ENCODE measurements at regions not wholly inside any gene's neighbourhood (a gene's known extent, or its start where the extent isn't known, plus 50 kb on each side); places are given as distances from the start of the nearest gene placed in this dataset.

DNA sequence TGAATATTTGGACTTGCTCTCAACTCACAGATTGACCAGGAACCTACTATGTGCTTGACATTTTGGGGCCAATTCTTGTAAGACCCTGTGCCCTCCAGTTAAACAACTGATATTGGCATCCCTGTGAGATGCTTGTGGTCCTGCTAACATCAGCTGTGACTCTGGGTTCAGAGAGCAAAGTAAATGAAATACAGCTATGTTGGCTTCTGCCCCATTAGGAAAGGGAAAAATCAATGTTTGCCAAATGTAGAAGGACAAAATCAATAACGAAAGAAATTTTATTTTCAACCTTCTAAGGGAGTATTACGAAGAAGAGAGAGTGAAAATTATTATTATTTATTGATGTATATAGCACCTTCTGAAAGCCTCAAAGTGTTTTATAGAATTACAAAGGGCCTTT, 266.9 kb upstream of the ARID1B start:
- H3K4me3 ChIP-seq (ENCODE audit: low read depth, low read length), result no peak overlapping the region
- no peak for DNase-seq (ENCODE audit: low read depth)
- TF ChIP-seq, protein P1, sequence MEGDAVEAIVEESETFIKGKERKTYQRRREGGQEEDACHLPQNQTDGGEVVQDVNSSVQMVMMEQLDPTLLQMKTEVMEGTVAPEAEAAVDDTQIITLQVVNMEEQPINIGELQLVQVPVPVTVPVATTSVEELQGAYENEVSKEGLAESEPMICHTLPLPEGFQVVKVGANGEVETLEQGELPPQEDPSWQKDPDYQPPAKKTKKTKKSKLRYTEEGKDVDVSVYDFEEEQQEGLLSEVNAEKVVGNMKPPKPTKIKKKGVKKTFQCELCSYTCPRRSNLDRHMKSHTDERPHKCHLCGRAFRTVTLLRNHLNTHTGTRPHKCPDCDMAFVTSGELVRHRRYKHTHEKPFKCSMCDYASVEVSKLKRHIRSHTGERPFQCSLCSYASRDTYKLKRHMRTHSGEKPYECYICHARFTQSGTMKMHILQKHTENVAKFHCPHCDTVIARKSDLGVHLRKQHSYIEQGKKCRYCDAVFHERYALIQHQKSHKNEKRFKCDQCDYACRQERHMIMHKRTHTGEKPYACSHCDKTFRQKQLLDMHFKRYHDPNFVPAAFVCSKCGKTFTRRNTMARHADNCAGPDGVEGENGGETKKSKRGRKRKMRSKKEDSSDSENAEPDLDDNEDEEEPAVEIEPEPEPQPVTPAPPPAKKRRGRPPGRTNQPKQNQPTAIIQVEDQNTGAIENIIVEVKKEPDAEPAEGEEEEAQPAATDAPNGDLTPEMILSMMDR (IDR thresholded peaks at IDR 0.05; ENCODE audit: insufficient read depth, low read depth, low read length, missing control alignments), result no peak

DNA sequence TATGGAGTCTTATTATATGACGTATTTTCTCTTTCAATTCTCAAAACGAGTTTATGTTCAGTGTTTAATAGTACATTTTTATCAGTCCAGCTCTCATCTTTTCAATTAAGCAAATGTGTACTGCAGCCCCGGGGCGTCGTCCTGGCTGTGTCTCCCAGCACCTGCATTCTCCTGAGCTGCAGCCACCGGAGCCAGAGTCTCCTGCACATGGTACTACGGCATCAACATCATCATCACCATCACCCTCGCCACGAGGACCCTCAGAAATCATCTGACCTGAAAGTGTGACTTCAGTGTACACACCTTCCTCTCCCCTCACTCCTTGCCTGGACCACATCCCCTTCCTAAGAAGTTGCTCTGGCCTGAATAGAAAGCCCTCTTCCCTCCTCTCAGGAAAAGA, 267.7 kb upstream of the ARID1B start:
- TF ChIP-seq, protein P1 (IDR thresholded peaks at IDR 0.05; ENCODE audit: insufficient read depth, low read depth, low read length, missing control alignments), result no peak
- DNase-seq (ENCODE audit: low read depth), result no peak
- no peak overlapping the region for H3K4me3 ChIP-seq (ENCODE audit: low read depth, low read length)

DNA sequence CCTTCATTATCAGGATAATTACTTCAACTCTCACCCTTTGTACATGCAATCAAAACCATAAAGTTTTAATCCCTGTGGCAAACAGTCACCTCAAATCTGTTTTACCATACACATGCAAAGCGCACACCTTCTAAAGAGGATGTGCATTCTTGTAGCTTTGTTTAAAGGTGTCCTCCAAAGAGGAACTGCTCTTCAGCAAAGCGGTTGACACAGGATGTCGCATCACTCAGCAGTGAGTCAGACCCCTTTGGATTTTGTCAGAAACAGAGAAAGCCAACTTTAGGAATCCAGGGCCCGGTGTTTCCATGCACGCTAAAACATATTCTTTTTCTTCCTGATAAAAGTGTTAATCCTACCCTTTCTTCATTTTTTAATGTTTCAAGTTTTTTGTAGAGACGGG, 268.3 kb upstream of the ARID1B start:
- H3K4me3 ChIP-seq (ENCODE audit: low read depth, low read length), result no peak overlapping the region
- TF ChIP-seq, protein P1 (IDR thresholded peaks at IDR 0.05; ENCODE audit: insufficient read depth, low read depth, low read length, missing control alignments), result no peak
- peak; percentile 7 for DNase-seq (ENCODE audit: low read depth)

DNA sequence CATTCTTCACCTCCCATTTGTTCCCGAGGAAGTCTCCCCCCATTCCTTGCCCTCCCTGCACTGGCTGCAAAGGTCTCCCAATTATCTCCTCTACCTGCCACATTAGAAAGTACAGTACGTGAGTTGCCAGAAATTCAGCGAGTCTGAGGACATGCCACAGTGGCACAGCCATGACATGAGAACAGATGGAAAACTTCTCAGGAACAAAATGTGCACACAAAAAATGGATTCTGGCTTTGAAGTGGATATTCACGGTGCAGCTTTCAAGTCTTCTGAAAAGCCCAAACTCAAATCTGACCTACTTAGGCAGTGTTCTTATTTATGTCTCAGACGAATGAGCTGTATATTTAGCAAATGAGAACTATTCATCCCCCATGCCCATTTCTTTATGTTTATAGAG, 269.1 kb upstream of the ARID1B start:
- TF ChIP-seq, protein P1 (IDR thresholded peaks at IDR 0.05; ENCODE audit: insufficient read depth, low read depth, low read length, missing control alignments), result no peak
- no peak for DNase-seq (ENCODE audit: low read depth)
- no peak overlapping the region for H3K4me3 ChIP-seq (ENCODE audit: low read depth, low read length)

DNA sequence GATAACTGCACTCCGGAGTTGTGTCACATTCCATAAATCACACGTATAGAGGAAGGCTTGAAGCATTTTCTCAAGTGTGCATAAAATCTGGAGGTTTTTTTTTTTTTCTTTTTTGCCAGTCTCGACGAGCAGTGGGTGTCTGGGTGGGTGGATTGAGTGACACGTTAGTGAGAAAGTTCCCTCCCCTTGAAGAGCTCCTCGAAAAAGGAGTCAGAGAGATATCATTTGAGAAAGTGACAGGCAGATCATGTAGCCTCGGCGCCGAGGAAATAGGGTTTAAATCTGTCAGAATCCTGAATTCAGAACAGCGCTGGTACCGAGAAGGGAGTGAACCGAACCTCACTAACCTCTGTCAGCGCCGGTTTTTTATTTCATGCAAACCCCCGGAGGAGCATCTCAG, 269.5 kb upstream of the ARID1B start:
- H3K4me3 ChIP-seq (ENCODE audit: low read depth, low read length), result no peak overlapping the region
- no peak for DNase-seq (ENCODE audit: low read depth)
- TF ChIP-seq, protein P1 (IDR thresholded peaks at IDR 0.05; ENCODE audit: insufficient read depth, low read depth, low read length, missing control alignments), result no peak

DNA sequence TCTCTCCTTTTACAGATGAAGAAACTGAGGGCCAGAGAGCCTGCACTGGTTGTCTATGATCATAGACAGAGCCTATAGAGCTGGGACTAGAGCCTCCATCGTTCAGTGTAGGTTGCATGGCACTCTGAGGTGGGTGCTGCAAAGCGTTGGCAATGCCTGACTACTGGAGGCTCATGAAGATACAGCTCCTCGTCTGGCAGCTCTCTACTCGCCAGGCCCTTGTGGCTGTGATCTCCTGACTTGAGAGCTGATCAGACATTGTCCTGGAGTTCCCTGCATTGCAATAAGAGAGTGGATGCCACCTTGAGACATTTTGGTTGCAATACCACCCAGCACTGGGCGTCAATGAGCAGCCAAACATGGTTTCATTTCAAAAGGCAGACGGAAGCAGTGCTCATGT, 270.1 kb upstream of the ARID1B start:
- H3K4me3 ChIP-seq (ENCODE audit: low read depth, low read length), result no peak overlapping the region
- no peak for DNase-seq (ENCODE audit: low read depth)
- TF ChIP-seq, protein P1 (IDR thresholded peaks at IDR 0.05; ENCODE audit: insufficient read depth, low read depth, low read length, missing control alignments), result no peak

DNA sequence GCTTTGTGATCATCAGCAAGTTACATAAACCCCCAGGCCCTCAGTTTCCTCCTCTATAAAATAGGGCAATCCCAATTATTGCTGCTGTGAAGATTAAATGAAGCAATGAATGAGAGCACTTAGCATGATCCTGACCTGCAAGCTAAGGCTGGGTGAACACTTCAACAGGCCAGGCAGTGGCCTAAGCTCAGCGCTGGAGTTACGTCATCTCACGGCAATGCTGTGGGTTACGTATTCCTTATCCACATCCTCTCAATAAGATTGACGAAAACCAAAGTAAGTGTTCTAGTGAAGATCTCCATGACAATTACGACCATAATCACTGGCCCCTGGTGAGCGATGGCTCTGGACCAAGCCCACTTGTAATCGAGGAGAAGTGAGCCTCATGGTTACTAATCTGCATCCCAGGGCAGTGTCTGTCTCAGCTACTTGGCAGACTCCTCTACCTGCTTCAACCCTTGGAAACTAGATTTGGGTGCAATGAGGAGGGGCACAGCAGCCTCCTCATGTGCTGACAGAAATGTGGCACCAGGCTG, 274.1 kb upstream of the ARID1B start:
- DNase-seq (ENCODE audit: low read depth), result no peak

More for the DNA sequence above, 274.1 kb upstream of the ARID1B start:
- no peak overlapping the region for H3K4me3 ChIP-seq (ENCODE audit: low read depth, low read length)
- TF ChIP-seq, protein P1 (IDR thresholded peaks at IDR 0.05; ENCODE audit: insufficient read depth, low read depth, low read length, missing control alignments), result no peak
